Heart left ventricle (tissue), 16 donors: ENCODE measurements at regions not wholly inside any gene's neighbourhood (a gene's known extent, or its start where the extent isn't known, plus 50 kb on each side); places are given as distances from the start of the nearest gene placed in this dataset.

Source experiments
- ATAC-seq, 4 donors: fragments of 200-7000 bp; cut with Tn5 transposase; one replicate each; pipeline ENCODE4 v1.9.1; 2020 to 2022; ENCODE audit warnings: moderate library complexity in 4 of 4, mild to moderate bottlenecking in 3 of 4, moderate number of reproducible peaks in 1 of 4
- DNase-seq, 5 donors: peaks; one replicate each; pipeline ENCODE4 v3.0.0-alpha.2; 2020
- H3K27ac ChIP-seq, 12 donors: fragments of 200-600 bp; sonication (generic) in 4 of 12; one replicate each; pipeline versions ENCODE4 v1.5.0 to v1.8.0; 2016 to 2022; ENCODE audit warnings: mild to moderate bottlenecking in 2 of 12
- H3K27me3 ChIP-seq, 9 donors: fragments of 200-600 bp; sonication (generic) in 2 of 9; one replicate each; pipeline versions ENCODE4 v1.5.1 to v1.8.0; 2016 to 2022; ENCODE audit warnings: mild to moderate bottlenecking in 3 of 9
- H3K36me3 ChIP-seq, 9 donors: fragments of 200-600 bp; sonication (generic) in 2 of 9; one replicate each; pipeline versions ENCODE4 v1.5.0 to v1.8.0; 2018 to 2022; ENCODE audit warnings: mild to moderate bottlenecking in 2 of 9
- H3K4me1 ChIP-seq, 12 donors: fragments of 200-600 bp; sonication (generic) in 4 of 12; one replicate each; pipeline versions ENCODE4 v1.5.0 to v1.8.0; 2016 to 2022; ENCODE audit warnings: mild to moderate bottlenecking in 3 of 12
- H3K4me3 ChIP-seq, 12 donors: fragments of 200-600 bp; sonication (generic) in 4 of 12; one replicate each; pipeline versions ENCODE4 v1.5.0 to v1.8.0; 2017 to 2022; ENCODE audit warnings: mild to moderate bottlenecking in 9 of 12, moderate library complexity in 4 of 12
- H3K9me3 ChIP-seq, 12 donors: fragments of 200-600 bp; sonication (generic) in 4 of 12; one replicate each; pipeline versions ENCODE4 v1.5.0 to v1.8.0; 2016 to 2022; ENCODE audit warnings: mild to moderate bottlenecking in 1 of 12
- POLR2A ChIP-seq, 2 donors: fragments of 450-650 bp; IDR thresholded peaks; one replicate each; pipeline ENCODE4 v1.6.1; 2017; ENCODE audit warnings: antibody characterized with exemption in 2 of 2, mild to moderate bottlenecking in 2 of 2, moderate library complexity in 2 of 2
- WGBS, 4 donors: extraction: QIAGEN DNeasy Blood & Tissue Kit in 2 of 4; methylation state at CpG; one replicate each; pipeline versions ENCODE4 v1.1.5 to v1.1.7; 2013 to 2018; 5-methylcytosine and 5-hydroxymethylcytosine counted together
- intact Hi-C, 10 donors: fragments of 100-400 bp; cut with DNase I; formaldehyde crosslinking; loops; one replicate each; pipeline versions ENCODE4 v1.11.1 to v1.14.2; 2022
- TF ChIP-seq, protein P1 (sequence below), 12 donors: fragments of 200-600 bp; sonication (generic) in 4 of 12; IDR thresholded peaks; one replicate each; pipeline versions ENCODE4 v1.5.0 to v1.8.0; 2018 to 2022; ENCODE audit warnings: antibody characterized with exemption in 12 of 12, mild to moderate bottlenecking in 5 of 12
- donor health status: ischemic (EF 13 %, LVEDD 7.1; RV severe dilation, severe dysfunction).
- donor health status: healthy with polysubstance abuse.
- donor health status: DM: no; HTN: yes; CAD: no.
- donor health status: DM: no; HTN: no; CAD: no.
- donor health status: ischemic (EF 25% LVEDD 6.9; RV normal size, moderate dysfunction).
- donor health status: ischemic (EF 25% LVEDD 5.7; RV mildly dilated, moderate dysfunction).
- donor health status: healthy.
- donor health status: DM: yes; HTN: yes; CAD: no.
- donor health status: ischemic (EF 35%, LVEDD 5.7; RV mildly dilated, moderate dysfunction).
- donor health status: nonischemic (EF 11% LVEDD 7.7; RV severe dilation, severe dysfunction).
- donor health status: DM: yes; HTN: yes; CAD: no.
- donor health status: PGD.
- donor health status: ischemic (EF 29% LVEDD 5.4; RV normal size, mild dysfunction).
- donor health status: nonischemic (EF 23%, LVEDD 6.1; RV moderate dilation, normal function).

DNA sequence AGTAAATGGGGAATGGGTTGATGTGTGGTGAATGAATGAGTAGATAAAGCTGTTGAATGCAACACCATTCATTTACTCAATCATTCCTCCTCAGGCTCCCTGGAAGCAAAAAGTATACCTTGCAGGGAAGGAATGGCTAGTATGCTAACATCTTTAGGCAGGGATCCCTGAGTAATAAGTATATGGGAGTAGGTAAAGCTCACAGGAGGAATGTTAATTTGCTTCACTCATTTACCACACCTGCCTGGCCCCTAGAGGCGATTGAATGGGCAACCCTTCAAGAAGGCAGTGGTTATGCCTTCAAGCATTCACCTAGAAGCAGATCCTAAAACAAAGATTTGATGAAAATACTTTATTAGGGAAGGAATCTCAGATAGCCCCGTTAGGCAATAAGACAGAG, 208.7 kb upstream of the GADL1 start:
- Histone ChIP-seq H3K27me3 (no peaks in the 10 kb centered on the region), H3K36me3 (no peaks in the 10 kb centered on the region), H3K9me3 (no peaks in the 10 kb centered on the region), H3K27ac (no peak overlapping the region), H3K4me1 (peaks cover 0 to 18% (median 0%) of the 10 kb centered on the region in 12 donors), H3K4me3 (no peak overlapping the region)
- TF ChIP-seq, protein P1, sequence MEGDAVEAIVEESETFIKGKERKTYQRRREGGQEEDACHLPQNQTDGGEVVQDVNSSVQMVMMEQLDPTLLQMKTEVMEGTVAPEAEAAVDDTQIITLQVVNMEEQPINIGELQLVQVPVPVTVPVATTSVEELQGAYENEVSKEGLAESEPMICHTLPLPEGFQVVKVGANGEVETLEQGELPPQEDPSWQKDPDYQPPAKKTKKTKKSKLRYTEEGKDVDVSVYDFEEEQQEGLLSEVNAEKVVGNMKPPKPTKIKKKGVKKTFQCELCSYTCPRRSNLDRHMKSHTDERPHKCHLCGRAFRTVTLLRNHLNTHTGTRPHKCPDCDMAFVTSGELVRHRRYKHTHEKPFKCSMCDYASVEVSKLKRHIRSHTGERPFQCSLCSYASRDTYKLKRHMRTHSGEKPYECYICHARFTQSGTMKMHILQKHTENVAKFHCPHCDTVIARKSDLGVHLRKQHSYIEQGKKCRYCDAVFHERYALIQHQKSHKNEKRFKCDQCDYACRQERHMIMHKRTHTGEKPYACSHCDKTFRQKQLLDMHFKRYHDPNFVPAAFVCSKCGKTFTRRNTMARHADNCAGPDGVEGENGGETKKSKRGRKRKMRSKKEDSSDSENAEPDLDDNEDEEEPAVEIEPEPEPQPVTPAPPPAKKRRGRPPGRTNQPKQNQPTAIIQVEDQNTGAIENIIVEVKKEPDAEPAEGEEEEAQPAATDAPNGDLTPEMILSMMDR (IDR thresholded peaks at IDR 0.05) = no peak
- TF ChIP-seq POLR2A (IDR thresholded peaks at IDR 0.05) = no peak
- 60 to 73% (median 69%) methylated on average over 2 of the region's 2 CpGs for WGBS, 4 donors
- intact Hi-C loops = no loop called here
- ATAC-seq = no peak
- no peak for DNase-seq

DNA sequence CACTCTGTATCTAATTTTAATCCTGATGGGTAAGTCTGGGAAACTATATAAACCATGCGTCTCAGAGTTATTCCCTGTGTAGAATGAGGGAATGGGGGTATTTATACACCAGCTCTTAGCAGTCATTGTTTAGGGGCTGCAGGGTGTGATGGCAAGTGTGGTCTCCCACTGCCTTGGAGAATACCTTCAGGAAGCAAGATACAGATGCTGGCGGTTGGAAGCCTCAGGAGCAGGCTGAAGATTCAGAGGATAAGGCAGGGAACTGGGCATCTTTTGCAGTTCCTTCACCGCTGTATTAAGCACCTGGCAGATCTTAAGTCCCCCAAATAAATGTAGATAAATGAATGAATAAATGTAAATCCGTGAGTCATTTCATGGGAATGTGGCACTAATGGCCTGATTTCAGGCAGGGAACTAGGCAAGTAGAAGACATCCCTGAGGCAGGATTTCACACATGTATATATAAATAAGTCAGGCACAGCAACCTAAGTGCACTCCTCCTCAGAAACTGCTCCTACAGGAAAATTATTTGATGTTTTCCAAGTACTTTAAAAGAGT, 209.2 kb upstream of the GADL1 start:
- 79 to 92% (median 89%) methylated on average over 4 of the region's 4 CpGs for WGBS, 4 donors
- intact Hi-C loops = no loop called here
- Histone ChIP-seq H3K9me3 (peaks cover 0 to 4% (median 0%) of the 10 kb centered on the region in 12 donors), H3K4me3 (no peak overlapping the region), H3K36me3 (no peaks in the 10 kb centered on the region), H3K4me1 (peaks cover 0 to 18% (median 0%) of the 10 kb centered on the region in 12 donors), H3K27ac (no peak overlapping the region), H3K27me3 (no peaks in the 10 kb centered on the region)
- no peak for TF ChIP-seq POLR2A (IDR thresholded peaks at IDR 0.05)
- TF ChIP-seq, protein P1 (IDR thresholded peaks at IDR 0.05) = no peak
- ATAC-seq (no peak), DNase-seq (no peak)

DNA sequence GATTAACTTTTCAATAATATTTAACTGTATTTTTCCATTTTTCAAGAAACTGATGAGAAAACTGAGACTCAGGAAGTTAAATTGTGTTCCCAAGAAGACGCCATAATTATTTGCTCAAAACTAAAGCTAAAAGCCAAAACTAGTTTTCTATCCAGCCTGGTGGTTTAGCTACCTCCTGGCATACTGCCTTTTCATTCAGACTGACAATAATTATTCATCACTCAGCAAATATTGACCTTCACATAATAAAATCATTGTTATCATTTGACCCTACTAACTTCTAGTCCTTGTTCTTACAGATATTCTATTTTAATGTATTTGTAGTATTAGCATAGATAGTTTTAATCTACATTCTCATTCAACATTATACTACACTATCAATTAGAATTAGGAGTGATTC, 210.6 kb upstream of the GADL1 start:
- no peak overlapping the region for H3K27ac ChIP-seq
- TF ChIP-seq, protein P1 (IDR thresholded peaks at IDR 0.05) = no peak
- no peak for TF ChIP-seq POLR2A (IDR thresholded peaks at IDR 0.05)
- ATAC-seq (no peak), DNase-seq (no peak)
- peaks cover 0 to 18% (median 0%) of the 10 kb centered on the region in 12 donors for H3K4me1 ChIP-seq
- WGBS, 4 donors = 86 to 89% (median 88%) methylated on average over 1 of the region's 1 CpG
- no peaks in the 10 kb centered on the region for H3K36me3 ChIP-seq
- H3K9me3 ChIP-seq = peaks cover 0 to 6% (median 0%) of the 10 kb centered on the region in 12 donors
- H3K27me3 ChIP-seq = no peaks in the 10 kb centered on the region
- intact Hi-C loops = no loop called here
- H3K4me3 ChIP-seq = no peak overlapping the region

DNA sequence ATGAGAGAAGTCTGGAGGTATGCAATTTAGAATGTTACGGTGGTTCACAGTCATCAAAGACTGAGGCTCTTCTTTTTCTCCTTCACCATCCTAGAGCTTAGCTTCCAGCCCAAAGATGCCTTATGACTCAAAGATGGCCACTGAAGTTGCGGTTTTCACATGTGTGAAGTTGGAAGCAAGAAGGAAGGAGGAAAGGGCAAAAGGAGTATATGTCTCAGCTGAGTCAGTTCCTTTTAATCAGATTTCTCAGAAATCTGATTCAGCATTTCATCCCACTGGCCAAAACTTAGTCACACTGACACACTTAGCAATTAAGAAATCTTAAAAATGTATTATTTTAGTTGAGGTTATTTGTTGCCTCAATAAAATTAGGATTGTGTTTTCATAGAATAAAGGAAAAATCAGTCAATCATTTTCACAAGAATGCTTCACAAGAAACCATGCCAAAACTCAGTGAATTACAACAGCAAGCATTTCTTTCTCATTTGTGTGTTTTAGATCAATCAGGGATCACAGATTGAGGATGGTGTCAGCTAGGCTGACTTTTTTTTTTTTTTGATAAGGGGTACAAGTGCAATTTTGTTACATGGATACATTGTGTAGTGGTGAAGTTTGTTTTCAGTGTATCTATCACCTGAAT, 211.1 kb upstream of the GADL1 start:
- Histone ChIP-seq H3K4me1 (peaks cover 0 to 18% (median 0%) of the 10 kb centered on the region in 12 donors), H3K4me3 (no peak overlapping the region), H3K27me3 (no peaks in the 10 kb centered on the region), H3K36me3 (no peaks in the 10 kb centered on the region), H3K27ac (no peak overlapping the region), H3K9me3 (peaks cover 0 to 6% (median 0%) of the 10 kb centered on the region in 12 donors)
- 81 to 93% (median 90%) methylated on average over 2 of the region's 2 CpGs for WGBS, 4 donors
- intact Hi-C loops = no loop called here
- ATAC-seq = peak in 2 of 4 donors; percentile 16 to 45
- no peak for DNase-seq
- no peak for TF ChIP-seq POLR2A (IDR thresholded peaks at IDR 0.05)
- TF ChIP-seq, protein P1 (IDR thresholded peaks at IDR 0.05) = no peak
